Lower leg skin (tissue), 3 donors: ENCODE measurements at regions not wholly inside any gene's neighbourhood (a gene's known extent, or its start where the extent isn't known, plus 50 kb on each side); places are given as distances from the start of the nearest gene placed in this dataset.

Experiments used
- CTCF ChIP-seq, 3 donors: fragments of 450-650 bp; IDR thresholded peaks; one replicate each; pipeline ENCODE4 v1.5.1; 2016; ENCODE audit warnings: antibody characterized with exemption in 3 of 3, mild to moderate bottlenecking in 3 of 3, moderate library complexity in 2 of 3
- POLR2A ChIP-seq, 2 donors: fragments of 450-650 bp; IDR thresholded peaks; one replicate each; pipeline ENCODE4 v1.6.1; 2016 to 2017; ENCODE audit warnings: antibody characterized with exemption in 2 of 2, mild to moderate bottlenecking in 1 of 2, moderate library complexity in 1 of 2

- no peak for TF ChIP-seq CTCF (IDR thresholded peaks at IDR 0.05)
- TF ChIP-seq POLR2A (IDR thresholded peaks at IDR 0.05), result no peak
Measured at GRCh38 chr15:62802612-62803011, 239.9 kb upstream of the TPM1 start.
